ENCODE measurements at regions not wholly inside any gene's neighbourhood (a gene's known extent, or its start where the extent isn't known, plus 50 kb on each side); places are given as distances from the start of the nearest gene placed in this dataset.

GRCh38 chr2:217475791-217476190 lies 527.0 kb downstream of the TNS1 start:
- 92% methylated on average over 4 of the region's 4 CpGs for WGBS
- H3K4me1 ChIP-seq (replicated peaks) = peaks cover 3% of the 10 kb centered on the region
- intact Hi-C loops (cut with DNase I) = no loop called here
- H3K4me3 ChIP-seq = no peak overlapping the region
- no peak overlapping the region for H3K27ac ChIP-seq
- no peaks in the 10 kb centered on the region for H3K36me3 ChIP-seq
- no peaks in the 10 kb centered on the region for H3K9me3 ChIP-seq
- DNase-seq (ENCODE audit: low spot score) = no peak
- TF ChIP-seq CTCF (IDR thresholded peaks at IDR 0.05) = no peak
- no peak for TF ChIP-seq POLR2A (IDR thresholded peaks at IDR 0.05)
- TF ChIP-seq POLR2AphosphoS5 (IDR thresholded peaks at IDR 0.05) = no peak
- no peaks in the 10 kb centered on the region for H3K27me3 ChIP-seq (replicated peaks; ENCODE audit: insufficient read depth)

GRCh38 chr2:217475101-217475500 lies 527.7 kb downstream of the TNS1 start:
- Histone ChIP-seq H3K4me3 (no peak overlapping the region), H3K9me3 (no peaks in the 10 kb centered on the region), H3K27me3 (replicated peaks; ENCODE audit: insufficient read depth) (no peaks in the 10 kb centered on the region), H3K27ac (no peak overlapping the region), H3K36me3 (no peaks in the 10 kb centered on the region), H3K4me1 (replicated peaks) (peaks cover 3% of the 10 kb centered on the region)
- no peak for DNase-seq (ENCODE audit: low spot score)
- no peak for TF ChIP-seq POLR2A (IDR thresholded peaks at IDR 0.05)
- TF ChIP-seq POLR2AphosphoS5 (IDR thresholded peaks at IDR 0.05) = no peak
- TF ChIP-seq CTCF (IDR thresholded peaks at IDR 0.05) = no peak
- 71% methylated on average over 2 of the region's 2 CpGs for WGBS
- intact Hi-C loops (cut with DNase I) = no loop called here

- Histone ChIP-seq H3K4me1 (replicated peaks) (no peaks in the 10 kb centered on the region), H3K9me3 (no peaks in the 10 kb centered on the region), H3K4me3 (no peak overlapping the region), H3K27ac (no peak overlapping the region), H3K27me3 (replicated peaks; ENCODE audit: insufficient read depth) (no peaks in the 10 kb centered on the region), H3K36me3 (no peaks in the 10 kb centered on the region)
- DNase-seq (ENCODE audit: low spot score) = no peak
- intact Hi-C loops (cut with DNase I) = no loop called here
- 84% methylated on average over 1 of the region's 1 CpG for WGBS
- no peak for TF ChIP-seq CTCF (IDR thresholded peaks at IDR 0.05)
- no peak for TF ChIP-seq POLR2AphosphoS5 (IDR thresholded peaks at IDR 0.05)
- no peak for TF ChIP-seq POLR2A (IDR thresholded peaks at IDR 0.05)
Observed at GRCh38 chr2:217471319-217471718, 531.5 kb downstream of the TNS1 start.

- no peak overlapping the region for H3K27ac ChIP-seq
- no peak for DNase-seq (ENCODE audit: low spot score)
- TF ChIP-seq POLR2AphosphoS5 (IDR thresholded peaks at IDR 0.05) (no peak), CTCF (IDR thresholded peaks at IDR 0.05) (no peak), POLR2A (IDR thresholded peaks at IDR 0.05) (no peak)
- H3K4me3 ChIP-seq = no peak overlapping the region
- H3K27me3 ChIP-seq (replicated peaks; ENCODE audit: insufficient read depth) = no peaks in the 10 kb centered on the region
- no peaks in the 10 kb centered on the region for H3K9me3 ChIP-seq
- no peaks in the 10 kb centered on the region for H3K36me3 ChIP-seq
- 95% methylated on average over 2 of the region's 2 CpGs for WGBS
- intact Hi-C loops (cut with DNase I) = no loop called here
- H3K4me1 ChIP-seq (replicated peaks) = no peaks in the 10 kb centered on the region
Observed at GRCh38 chr2:217469203-217469810, 533.5 kb downstream of the TNS1 start.

- no peak for TF ChIP-seq POLR2AphosphoS5 (IDR thresholded peaks at IDR 0.05)
- TF ChIP-seq POLR2A (IDR thresholded peaks at IDR 0.05) = no peak
- TF ChIP-seq CTCF (IDR thresholded peaks at IDR 0.05) = no peak
- Histone ChIP-seq H3K36me3 (no peaks in the 10 kb centered on the region), H3K4me1 (replicated peaks) (no peaks in the 10 kb centered on the region), H3K27ac (no peak overlapping the region), H3K9me3 (no peaks in the 10 kb centered on the region), H3K4me3 (no peak overlapping the region), H3K27me3 (replicated peaks; ENCODE audit: insufficient read depth) (no peaks in the 10 kb centered on the region)
- DNase-seq (ENCODE audit: low spot score) = no peak
- intact Hi-C loops (cut with DNase I) = no loop called here
- WGBS = 86% methylated on average over 2 of the region's 2 CpGs
Observed at GRCh38 chr2:217468042-217468830, 534.6 kb downstream of the TNS1 start.

Data from prostate gland (tissue), 2 donors.